Neural crest cell (in vitro differentiated cells): ENCODE measurements at regions not wholly inside any gene's neighbourhood (a gene's known extent, or its start where the extent isn't known, plus 50 kb on each side); places are given as distances from the start of the nearest gene placed in this dataset.

Experiments
- DNase-seq: peaks from one replicate; pipeline ENCODE4 v3.0.0; 2021; ENCODE audit warnings: low read depth, mixed read lengths, low spot score
- H3K27ac Mint-ChIP-seq: one replicate; pipeline ENCODE4 v1.8.0; 2021; ENCODE audit warnings: mild to moderate bottlenecking, mixed read lengths; ENCODE audit not compliant: unreplicated experiment
- H3K27me3 Mint-ChIP-seq: 2 replicates; pipeline ENCODE4 v1.8.0; 2021; ENCODE audit warnings: low read depth, mild to moderate bottlenecking, mixed read lengths
- H3K36me3 Mint-ChIP-seq: 2 replicates; pipeline ENCODE4 v1.8.0; 2021; ENCODE audit warnings: low read depth, mild to moderate bottlenecking, mixed read lengths
- H3K4me1 Mint-ChIP-seq: 2 replicates; pipeline ENCODE4 v1.8.0; 2021; ENCODE audit warnings: mixed read lengths
- H3K4me3 Mint-ChIP-seq: one replicate; pipeline ENCODE4 v1.8.0; 2021; ENCODE audit warnings: mild to moderate bottlenecking, mixed read lengths
- H3K9me3 Mint-ChIP-seq: 2 replicates; pipeline ENCODE4 v1.8.0; 2021; ENCODE audit warnings: mixed read lengths
- CTCF ChIP-seq: fragments of 200-600 bp; sonication (generic); conservative IDR thresholded peaks from 2 replicates; pipeline ENCODE4 v1.5.0; 2021; ENCODE audit warnings: antibody characterized with exemption, mild to moderate bottlenecking

- Mint-ChIP-seq H3K4me1 (no peaks in the 10 kb centered on the region), H3K27me3 (peaks cover 8% of the 10 kb centered on the region), H3K36me3 (no peaks in the 10 kb centered on the region), H3K9me3 (no peaks in the 10 kb centered on the region), H3K27ac (no peak overlapping the region), H3K4me3 (no peak overlapping the region)
- TF ChIP-seq CTCF = no peak
- DNase-seq = no peak
Measured at GRCh38 chr3:22660606-22661005, 542.5 kb upstream of the UBE2E2 start.

GRCh38 chr3:22661121-22661700 is 541.9 kb upstream of the UBE2E2 start:
- H3K27me3 Mint-ChIP-seq = peaks cover 8% of the 10 kb centered on the region
- H3K4me3 Mint-ChIP-seq = no peak overlapping the region
- no peaks in the 10 kb centered on the region for H3K36me3 Mint-ChIP-seq
- no peak for TF ChIP-seq CTCF
- no peak overlapping the region for H3K27ac Mint-ChIP-seq
- H3K4me1 Mint-ChIP-seq = no peaks in the 10 kb centered on the region
- no peak for DNase-seq
- no peaks in the 10 kb centered on the region for H3K9me3 Mint-ChIP-seq

GRCh38 chr3:22665528-22665927 is 537.6 kb upstream of the UBE2E2 start:
- no peaks in the 10 kb centered on the region for H3K4me1 Mint-ChIP-seq

GRCh38 chr3:22666736-22667135 is 536.4 kb upstream of the UBE2E2 start:
- Mint-ChIP-seq H3K27ac (no peak overlapping the region), H3K4me3 (no peak overlapping the region)
- DNase-seq = no peak

More at GRCh38 chr3:22665528-22665927, 537.6 kb upstream of the UBE2E2 start:
- Mint-ChIP-seq H3K36me3 (no peaks in the 10 kb centered on the region), H3K4me3 (no peak overlapping the region), H3K27ac (no peak overlapping the region), H3K9me3 (no peaks in the 10 kb centered on the region), H3K27me3 (peaks cover 2% of the 10 kb centered on the region)
- DNase-seq = no peak
- no peak for TF ChIP-seq CTCF

GRCh38 chr3:22671848-22672247 is 531.3 kb upstream of the UBE2E2 start:
- Mint-ChIP-seq H3K27me3 (no peaks in the 10 kb centered on the region), H3K4me3 (no peak overlapping the region), H3K9me3 (no peaks in the 10 kb centered on the region), H3K27ac (no peak overlapping the region), H3K36me3 (no peaks in the 10 kb centered on the region), H3K4me1 (peaks cover 3% of the 10 kb centered on the region)
- TF ChIP-seq CTCF = no peak
- no peak for DNase-seq

More at GRCh38 chr3:22666736-22667135, 536.4 kb upstream of the UBE2E2 start:
- H3K36me3 Mint-ChIP-seq = no peaks in the 10 kb centered on the region
- TF ChIP-seq CTCF = no peak
- H3K4me1 Mint-ChIP-seq = no peaks in the 10 kb centered on the region
- no peaks in the 10 kb centered on the region for H3K9me3 Mint-ChIP-seq
- no peaks in the 10 kb centered on the region for H3K27me3 Mint-ChIP-seq
